ENCODE measurements at regions not wholly inside any gene's neighbourhood (a gene's known extent, or its start where the extent isn't known, plus 50 kb on each side); places are given as distances from the start of the nearest gene placed in this dataset.

DNA sequence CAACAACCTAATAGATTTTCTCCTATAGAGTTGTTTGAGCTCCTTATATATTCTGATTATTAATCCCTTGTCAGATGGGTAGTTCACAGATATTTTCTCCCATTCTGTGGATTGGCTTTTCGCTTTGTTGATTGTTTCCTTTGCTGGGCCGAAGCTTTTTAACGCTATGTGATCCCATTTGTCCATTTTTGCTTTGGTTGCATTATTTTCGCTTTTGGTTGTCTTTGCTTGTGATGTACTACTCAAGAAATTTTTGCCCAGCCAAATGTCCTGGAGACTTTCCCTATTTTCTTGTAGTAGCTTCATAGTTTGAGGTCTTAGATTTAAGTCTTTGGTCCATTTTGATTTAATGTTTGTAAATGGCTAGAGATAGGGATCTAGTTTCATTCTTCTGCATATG, 258.4 kb upstream of the FAR2 start:
- no peak overlapping the region for H3K9ac ChIP-seq (ENCODE audit: low read length)

DNA sequence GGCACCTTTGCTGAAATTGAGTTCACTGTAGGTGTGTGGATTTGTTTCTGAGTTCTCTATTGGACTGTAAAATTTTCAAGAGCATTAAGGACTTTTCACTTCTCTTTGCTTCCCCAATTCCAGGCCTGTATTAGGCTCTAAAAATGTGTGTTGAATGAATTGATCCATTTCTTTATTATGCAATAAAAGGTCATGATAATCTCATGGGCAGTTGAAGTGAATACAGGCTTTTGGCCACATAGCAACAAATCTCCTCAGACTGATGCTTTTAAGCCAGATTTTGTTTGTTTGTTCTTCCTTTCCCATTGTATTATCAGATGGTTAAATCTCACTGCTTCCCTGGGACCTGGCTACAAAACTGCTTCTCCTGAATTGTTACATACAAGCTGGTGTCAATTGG, 258.0 kb upstream of the FAR2 start:
- H4K20me1 ChIP-seq (ENCODE audit: insufficient read depth, low read length), result no peaks in the 10 kb centered on the region
- H3K9me3 ChIP-seq (ENCODE audit: low read length), result no peaks in the 10 kb centered on the region
- H3K4me3 ChIP-seq (ENCODE audit: low read depth, low read length, poor library complexity, severe bottlenecking), result no peak overlapping the region
- H2AFZ ChIP-seq (ENCODE audit: low read length), result no peak overlapping the region
- H3K4me2 ChIP-seq (ENCODE audit: low read length), result no peak overlapping the region
- TF ChIP-seq EZH2 (IDR thresholded peaks at IDR 0.05; ENCODE audit: borderline replicate concordance, low read length) (no peak), CTCF (IDR thresholded peaks at IDR 0.05; ENCODE audit: low read length) (no peak)
- no peak overlapping the region for H3K9ac ChIP-seq (ENCODE audit: low read length)
- H3K9me2 ChIP-seq (ENCODE audit: low read depth, low read length), result no peaks in the 10 kb centered on the region
- no peaks in the 10 kb centered on the region for H3K36me3 ChIP-seq (ENCODE audit: insufficient read depth, low read length)
- H3K4me1 ChIP-seq (ENCODE audit: insufficient read depth, low read length, severe bottlenecking), result no peaks in the 10 kb centered on the region
- no peaks in the 10 kb centered on the region for H3F3A ChIP-seq (ENCODE audit: insufficient read depth, low read length)
- H3K27ac ChIP-seq (ENCODE audit: low read depth, low read length, poor library complexity, severe bottlenecking), result no peak overlapping the region
- no peaks in the 10 kb centered on the region for H3K79me2 ChIP-seq (ENCODE audit: insufficient read depth, low read length)
- no peaks in the 10 kb centered on the region for H3K27me3 ChIP-seq (ENCODE audit: insufficient read depth, low read length)

More for the DNA sequence above, 258.4 kb upstream of the FAR2 start:
- no peaks in the 10 kb centered on the region for H3K9me2 ChIP-seq (ENCODE audit: low read depth, low read length)
- H3K27me3 ChIP-seq (ENCODE audit: insufficient read depth, low read length), result no peaks in the 10 kb centered on the region
- no peak overlapping the region for H3K4me2 ChIP-seq (ENCODE audit: low read length)
- TF ChIP-seq CTCF (IDR thresholded peaks at IDR 0.05; ENCODE audit: low read length) (no peak), EZH2 (IDR thresholded peaks at IDR 0.05; ENCODE audit: borderline replicate concordance, low read length) (no peak)
- H3K36me3 ChIP-seq (ENCODE audit: insufficient read depth, low read length), result no peaks in the 10 kb centered on the region
- H3F3A ChIP-seq (ENCODE audit: insufficient read depth, low read length), result no peaks in the 10 kb centered on the region
- no peak overlapping the region for H3K4me3 ChIP-seq (ENCODE audit: low read depth, low read length, poor library complexity, severe bottlenecking)
- no peaks in the 10 kb centered on the region for H3K4me1 ChIP-seq (ENCODE audit: insufficient read depth, low read length, severe bottlenecking)
- no peaks in the 10 kb centered on the region for H4K20me1 ChIP-seq (ENCODE audit: insufficient read depth, low read length)
- no peaks in the 10 kb centered on the region for H3K9me3 ChIP-seq (ENCODE audit: low read length)
- H3K79me2 ChIP-seq (ENCODE audit: insufficient read depth, low read length), result no peaks in the 10 kb centered on the region
- no peak overlapping the region for H3K27ac ChIP-seq (ENCODE audit: low read depth, low read length, poor library complexity, severe bottlenecking)
- H2AFZ ChIP-seq (ENCODE audit: low read length), result no peak overlapping the region

- H3K4me1 ChIP-seq (ENCODE audit: insufficient read depth, low read length, severe bottlenecking), result no peaks in the 10 kb centered on the region
- TF ChIP-seq EZH2 (IDR thresholded peaks at IDR 0.05; ENCODE audit: borderline replicate concordance, low read length) (no peak), CTCF (IDR thresholded peaks at IDR 0.05; ENCODE audit: low read length) (no peak)
- no peak overlapping the region for H2AFZ ChIP-seq (ENCODE audit: low read length)
Measured at GRCh38 chr12:28893365-28893764, 255.7 kb upstream of the FAR2 start.

More at GRCh38 chr12:28893365-28893764, 255.7 kb upstream of the FAR2 start:
- no peaks in the 10 kb centered on the region for H3K9me2 ChIP-seq (ENCODE audit: low read depth, low read length)
- no peak overlapping the region for H3K9ac ChIP-seq (ENCODE audit: low read length)
- H3K27ac ChIP-seq (ENCODE audit: low read depth, low read length, poor library complexity, severe bottlenecking), result no peak overlapping the region
- no peaks in the 10 kb centered on the region for H3F3A ChIP-seq (ENCODE audit: insufficient read depth, low read length)
- H3K36me3 ChIP-seq (ENCODE audit: insufficient read depth, low read length), result no peaks in the 10 kb centered on the region
- H3K27me3 ChIP-seq (ENCODE audit: insufficient read depth, low read length), result no peaks in the 10 kb centered on the region
- no peaks in the 10 kb centered on the region for H4K20me1 ChIP-seq (ENCODE audit: insufficient read depth, low read length)
- no peaks in the 10 kb centered on the region for H3K9me3 ChIP-seq (ENCODE audit: low read length)
- no peaks in the 10 kb centered on the region for H3K79me2 ChIP-seq (ENCODE audit: insufficient read depth, low read length)
- no peak overlapping the region for H3K4me2 ChIP-seq (ENCODE audit: low read length)
- no peak overlapping the region for H3K4me3 ChIP-seq (ENCODE audit: low read depth, low read length, poor library complexity, severe bottlenecking)
